Astrocyte (in vitro differentiated cells and primary cell): ENCODE measurements at regions not wholly inside any gene's neighbourhood (a gene's known extent, or its start where the extent isn't known, plus 50 kb on each side); places are given as distances from the start of the nearest gene placed in this dataset.

ENCODE experiments used
- DNase-seq: peaks from one replicate; pipeline ENCODE4 v3.0.0-alpha.2; 2010; ENCODE audit warnings: low read depth
- FAIRE-seq: peaks from 2 replicates; lab custom pipeline; 2011; peaks lifted over from hg19 to GRCh38; lab: Jason Lieb, UNC
- H2AFZ ChIP-seq: 2 replicates; pipeline ENCODE4 v1.6.0; 2012; ENCODE audit warnings: low read depth, low read length, inconsistent platforms
- H3K27ac ChIP-seq: 2 replicates; pipeline ENCODE4 v1.5.1; 2011; ENCODE audit warnings: low read depth, low read length, inconsistent platforms
- H3K27me3 ChIP-seq: 2 replicates; pipeline ENCODE4 v1.6.0; 2011; ENCODE audit warnings: low read length, inconsistent platforms; ENCODE audit not compliant: insufficient read depth
- H3K36me3 ChIP-seq: 2 replicates; pipeline ENCODE4 v1.5.1; 2011; ENCODE audit warnings: low read length, inconsistent platforms; ENCODE audit not compliant: insufficient read depth
- H3K4me1 ChIP-seq: 2 replicates; pipeline ENCODE4 v1.5.1; 2011; ENCODE audit warnings: low read length, inconsistent platforms; ENCODE audit not compliant: insufficient read depth
- H3K4me2 ChIP-seq: 2 replicates; pipeline ENCODE4 v1.6.0; 2012; ENCODE audit warnings: low read length, inconsistent platforms
- H3K4me3 ChIP-seq: 2 replicates; pipeline ENCODE4 v1.5.1; 2011; ENCODE audit warnings: low read depth, mild to moderate bottlenecking, low read length, inconsistent platforms; ENCODE audit not compliant: insufficient read depth
- H3K79me2 ChIP-seq: 2 replicates; pipeline ENCODE4 v1.6.0; 2012; ENCODE audit warnings: mild to moderate bottlenecking, low read length, inconsistent platforms; ENCODE audit not compliant: insufficient read depth
- H3K9ac ChIP-seq: 2 replicates; pipeline ENCODE4 v1.6.0; 2012; ENCODE audit warnings: mild to moderate bottlenecking, low read length, inconsistent platforms
- H3K9me3 ChIP-seq: 2 replicates; pipeline ENCODE4 v1.5.1; 2012; ENCODE audit warnings: low read depth, mild to moderate bottlenecking, low read length, inconsistent platforms; ENCODE audit not compliant: insufficient read depth
- H4K20me1 ChIP-seq: 2 replicates; pipeline ENCODE4 v1.6.0; 2012; ENCODE audit warnings: low read length, inconsistent platforms; ENCODE audit not compliant: insufficient read depth
- H3K27ac Mint-ChIP-seq: one replicate; pipeline ENCODE4 v1.8.0; 2021; ENCODE audit warnings: mild to moderate bottlenecking, mixed read lengths; ENCODE audit not compliant: unreplicated experiment
- H3K27me3 Mint-ChIP-seq: one replicate; pipeline ENCODE4 v1.8.0; 2021; ENCODE audit warnings: low read depth, mixed read lengths; ENCODE audit not compliant: unreplicated experiment
- H3K36me3 Mint-ChIP-seq: one replicate; pipeline ENCODE4 v1.8.0; 2021; ENCODE audit warnings: low read depth, mixed read lengths; ENCODE audit not compliant: unreplicated experiment
- H3K4me1 Mint-ChIP-seq: one replicate; pipeline ENCODE4 v1.8.0; 2021; ENCODE audit warnings: low read depth, mixed read lengths; ENCODE audit not compliant: unreplicated experiment
- H3K4me3 Mint-ChIP-seq: one replicate; pipeline ENCODE4 v1.8.0; 2021; ENCODE audit warnings: mild to moderate bottlenecking, moderate library complexity, mixed read lengths; ENCODE audit not compliant: unreplicated experiment
- H3K9me3 Mint-ChIP-seq: one replicate; pipeline ENCODE4 v1.8.0; 2021; ENCODE audit warnings: mild to moderate bottlenecking, mixed read lengths; ENCODE audit not compliant: unreplicated experiment
- EZH2 ChIP-seq: IDR thresholded peaks from 2 replicates; pipeline ENCODE4 v1.6.1; 2012; ENCODE audit warnings: mild to moderate bottlenecking, low read length, inconsistent platforms; ENCODE audit not compliant: insufficient read depth
- TF ChIP-seq, protein P1 (sequence below): IDR thresholded peaks from 2 replicates; pipeline ENCODE4 v1.5.1; 2011; ENCODE audit warnings: low read depth, mild to moderate bottlenecking, inconsistent platforms, low read length, moderate library complexity; ENCODE audit not compliant: insufficient read depth

DNA sequence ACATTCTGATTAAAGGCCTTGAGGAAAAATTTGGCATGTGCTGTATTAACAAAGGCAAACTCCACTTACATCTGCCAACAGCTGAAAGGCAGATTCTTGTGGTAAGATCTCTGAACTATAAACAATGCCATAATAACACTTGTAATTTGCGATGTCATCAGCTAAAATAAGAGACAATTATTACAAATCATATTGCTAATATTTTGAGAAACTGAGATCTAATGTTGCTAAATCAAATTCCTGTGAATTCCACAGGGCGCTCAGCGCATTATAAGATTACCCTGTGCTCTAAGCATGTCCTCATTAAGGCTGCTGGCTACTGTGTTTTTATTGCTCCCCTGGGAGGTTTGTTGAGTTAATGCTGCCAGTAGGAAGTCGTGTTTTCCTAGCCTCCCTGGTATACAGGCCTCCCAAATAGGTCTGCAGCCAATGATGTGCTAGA is 244.8 kb downstream of the DACT1 start:
- Histone ChIP-seq H4K20me1 (no peaks in the 10 kb centered on the region), H3K4me2 (no peak overlapping the region), H3K9ac (no peak overlapping the region), H3K4me3 (no peak overlapping the region), H3K27me3 (no peaks in the 10 kb centered on the region), H3K9me3 (no peaks in the 10 kb centered on the region), H2AFZ (no peak overlapping the region), H3K79me2 (no peaks in the 10 kb centered on the region), H3K27ac (no peak overlapping the region), H3K36me3 (no peaks in the 10 kb centered on the region), H3K4me1 (peaks cover under 1% of the 10 kb centered on the region)
- TF ChIP-seq EZH2 = no peak
- TF ChIP-seq, protein P1, sequence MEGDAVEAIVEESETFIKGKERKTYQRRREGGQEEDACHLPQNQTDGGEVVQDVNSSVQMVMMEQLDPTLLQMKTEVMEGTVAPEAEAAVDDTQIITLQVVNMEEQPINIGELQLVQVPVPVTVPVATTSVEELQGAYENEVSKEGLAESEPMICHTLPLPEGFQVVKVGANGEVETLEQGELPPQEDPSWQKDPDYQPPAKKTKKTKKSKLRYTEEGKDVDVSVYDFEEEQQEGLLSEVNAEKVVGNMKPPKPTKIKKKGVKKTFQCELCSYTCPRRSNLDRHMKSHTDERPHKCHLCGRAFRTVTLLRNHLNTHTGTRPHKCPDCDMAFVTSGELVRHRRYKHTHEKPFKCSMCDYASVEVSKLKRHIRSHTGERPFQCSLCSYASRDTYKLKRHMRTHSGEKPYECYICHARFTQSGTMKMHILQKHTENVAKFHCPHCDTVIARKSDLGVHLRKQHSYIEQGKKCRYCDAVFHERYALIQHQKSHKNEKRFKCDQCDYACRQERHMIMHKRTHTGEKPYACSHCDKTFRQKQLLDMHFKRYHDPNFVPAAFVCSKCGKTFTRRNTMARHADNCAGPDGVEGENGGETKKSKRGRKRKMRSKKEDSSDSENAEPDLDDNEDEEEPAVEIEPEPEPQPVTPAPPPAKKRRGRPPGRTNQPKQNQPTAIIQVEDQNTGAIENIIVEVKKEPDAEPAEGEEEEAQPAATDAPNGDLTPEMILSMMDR = no peak
- peaks cover 2% of the 10 kb centered on the region for H3K36me3 Mint-ChIP-seq
- DNase-seq (peak; percentile 80), FAIRE-seq (peak; percentile 34)
- H3K4me1 Mint-ChIP-seq = peaks cover 13% of the 10 kb centered on the region
- H3K4me3 Mint-ChIP-seq = no peak overlapping the region
- H3K9me3 Mint-ChIP-seq = peaks cover 7% of the 10 kb centered on the region
- H3K27ac Mint-ChIP-seq = no peak overlapping the region
- no peaks in the 10 kb centered on the region for H3K27me3 Mint-ChIP-seq

DNA sequence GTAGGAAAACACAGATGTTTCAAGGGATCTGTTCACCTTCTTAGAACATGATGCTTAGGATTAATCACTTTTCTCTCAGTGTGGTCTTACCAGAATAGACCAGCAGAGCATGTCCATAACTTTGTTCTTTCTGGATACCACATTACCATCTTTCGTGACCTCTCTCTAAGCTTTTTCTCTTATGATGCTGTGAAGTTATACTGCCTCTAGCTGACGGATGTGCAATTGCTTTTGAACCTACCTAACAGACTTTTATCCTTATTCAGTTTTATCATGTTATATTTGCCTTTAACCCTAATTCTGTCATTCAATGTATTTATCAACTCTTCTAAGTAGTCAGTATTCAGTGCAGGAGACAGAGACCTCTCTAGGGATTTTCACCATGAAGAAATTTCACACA is 246.7 kb downstream of the DACT1 start:
- DNase-seq = no peak
- Histone ChIP-seq H2AFZ (no peak overlapping the region), H3K4me3 (no peak overlapping the region), H3K4me2 (no peak overlapping the region), H3K27ac (no peak overlapping the region), H3K9me3 (no peaks in the 10 kb centered on the region), H3K27me3 (no peaks in the 10 kb centered on the region), H3K36me3 (no peaks in the 10 kb centered on the region), H3K79me2 (no peaks in the 10 kb centered on the region), H3K4me1 (peaks cover 4% of the 10 kb centered on the region), H4K20me1 (no peaks in the 10 kb centered on the region), H3K9ac (no peak overlapping the region)
- no peak overlapping the region for H3K27ac Mint-ChIP-seq
- peak; percentile 78 for FAIRE-seq
- TF ChIP-seq, protein P1 = no peak
- no peak for TF ChIP-seq EZH2
- H3K27me3 Mint-ChIP-seq = no peaks in the 10 kb centered on the region
- H3K36me3 Mint-ChIP-seq = peaks cover 2% of the 10 kb centered on the region
- peaks cover 5% of the 10 kb centered on the region for H3K9me3 Mint-ChIP-seq
- no peak overlapping the region for H3K4me3 Mint-ChIP-seq
- H3K4me1 Mint-ChIP-seq = peaks cover 13% of the 10 kb centered on the region

GRCh38 chr14:58887931-58888330 is 250.2 kb downstream of the DACT1 start:
- H4K20me1 ChIP-seq = no peaks in the 10 kb centered on the region
- no peak overlapping the region for H3K4me3 ChIP-seq
- Mint-ChIP-seq H3K4me3 (no peak overlapping the region), H3K36me3 (peaks cover 2% of the 10 kb centered on the region), H3K4me1 (peaks cover 10% of the 10 kb centered on the region), H3K27ac (no peak overlapping the region), H3K9me3 (peaks cover 5% of the 10 kb centered on the region), H3K27me3 (peaks cover 2% of the 10 kb centered on the region)
- no peak overlapping the region for H3K9ac ChIP-seq
- no peaks in the 10 kb centered on the region for H3K9me3 ChIP-seq
- peaks cover 4% of the 10 kb centered on the region for H3K4me1 ChIP-seq
- H3K36me3 ChIP-seq = no peaks in the 10 kb centered on the region
- no peaks in the 10 kb centered on the region for H3K79me2 ChIP-seq
- no peaks in the 10 kb centered on the region for H3K27me3 ChIP-seq
- H3K27ac ChIP-seq = no peak overlapping the region
- H3K4me2 ChIP-seq = no peak overlapping the region
- TF ChIP-seq, protein P1 = no peak
- TF ChIP-seq EZH2 = no peak
- DNase-seq = no peak
- no peak for FAIRE-seq
- no peak overlapping the region for H2AFZ ChIP-seq
